GM10266 (cell line): ENCODE measurements at regions not wholly inside any gene's neighbourhood (a gene's known extent, or its start where the extent isn't known, plus 50 kb on each side); places are given as distances from the start of the nearest gene placed in this dataset.
"Not testable (repeated sequence)": the region's sequence is repeated elsewhere in the genome, so short reads cannot be mapped to it uniquely, and the experiment has no call there.

Experiments
- DNase-seq: peaks from one replicate; pipeline ENCODE4 v3.0.0; 2012; ENCODE audit errors: extremely low spot score
- CTCF ChIP-seq: IDR thresholded peaks from 2 replicates; pipeline ENCODE4 v1.5.1; 2012; ENCODE audit warnings: mild to moderate bottlenecking, low read depth; ENCODE audit not compliant: control insufficient read depth, insufficient read depth; ENCODE audit errors: missing control alignments

- no peak for TF ChIP-seq CTCF
- DNase-seq = no peak
These were observed 74.2 kb upstream of the CCL1 start for GRCh38 chr17:34437188-34437587.

GRCh38 chr17:34436607-34437006 is 73.6 kb upstream of the CCL1 start:
- no peak for TF ChIP-seq CTCF
- no peak for DNase-seq

DNA sequence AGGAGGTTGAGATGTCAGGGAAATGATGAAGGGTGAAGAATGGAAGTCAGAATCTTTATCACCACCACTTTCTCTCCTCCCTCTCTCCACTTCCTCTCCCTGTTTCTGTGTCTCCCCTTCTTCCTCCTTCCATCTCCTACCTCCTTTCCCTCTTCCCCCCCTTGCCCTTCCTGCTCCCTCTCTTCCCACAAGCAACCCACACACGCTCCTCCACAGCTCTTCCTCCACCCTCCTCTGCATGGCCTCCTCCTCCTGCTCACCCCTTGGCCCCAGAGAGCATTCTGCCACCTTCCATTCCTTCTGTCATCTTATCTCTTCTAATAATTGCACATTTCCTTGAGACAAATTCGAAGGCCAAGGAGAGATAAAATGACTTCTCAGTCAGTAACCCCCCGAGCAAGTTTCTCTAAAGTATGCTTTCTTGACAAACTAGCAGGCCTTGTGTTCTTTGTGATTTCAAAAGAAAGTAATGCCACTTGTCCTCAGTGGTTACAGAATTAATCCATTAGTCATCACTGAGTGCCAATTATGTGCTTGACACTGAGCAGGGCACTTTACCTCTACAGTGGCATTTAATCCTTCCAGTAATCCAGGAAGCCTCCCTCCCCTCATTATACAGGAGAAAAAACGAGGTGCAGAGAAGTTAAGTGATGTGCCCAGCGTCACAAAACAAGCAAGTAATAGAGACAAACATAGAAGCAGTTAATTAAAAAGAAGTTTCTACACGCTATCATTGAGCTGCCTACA is 72.3 kb upstream of the CCL1 start:
- TF ChIP-seq CTCF = no peak
- DNase-seq = no peak

- no peak for DNase-seq
- TF ChIP-seq CTCF = no peak
These were observed 71.0 kb upstream of the CCL1 start for GRCh38 chr17:34434052-34434451.

DNA sequence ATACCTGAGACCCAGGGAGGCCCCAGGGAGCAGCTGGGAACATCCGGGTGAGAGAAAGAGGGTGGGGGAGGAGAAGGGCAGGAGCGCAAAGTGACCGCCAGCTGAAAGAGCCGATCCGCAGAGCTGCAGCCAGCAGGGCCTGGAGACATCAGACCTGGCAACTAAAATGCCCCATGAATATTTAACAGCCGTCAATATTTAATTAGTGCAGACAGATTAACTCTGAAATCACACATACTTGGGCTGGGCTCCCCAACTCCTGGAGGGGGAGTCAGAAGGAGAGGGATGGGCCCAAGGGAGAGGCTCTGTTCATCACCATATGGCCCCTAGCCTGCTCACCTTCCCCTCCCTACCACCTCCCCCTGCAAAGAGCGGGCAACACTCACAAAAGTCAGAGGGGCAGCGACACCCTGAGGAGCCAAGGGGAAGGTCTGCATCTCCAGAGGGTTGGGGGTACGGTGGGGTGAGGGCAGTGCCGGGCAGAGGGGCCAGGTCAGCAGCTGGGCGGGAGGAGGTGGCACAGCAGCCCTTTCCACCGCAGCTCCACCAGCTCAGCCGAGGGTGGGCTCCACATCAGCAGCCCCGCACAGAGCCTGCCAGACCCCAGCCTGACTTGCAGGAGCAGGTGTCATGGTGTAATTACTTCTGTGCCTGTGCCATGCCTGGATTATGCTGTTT is 61.9 kb upstream of the CCL1 start:
- DNase-seq = no peak
- no peak for TF ChIP-seq CTCF

- DNase-seq = no peak
- TF ChIP-seq CTCF = no peak
These were observed 61.2 kb upstream of the CCL1 start for GRCh38 chr17:34423978-34424813.

DNA sequence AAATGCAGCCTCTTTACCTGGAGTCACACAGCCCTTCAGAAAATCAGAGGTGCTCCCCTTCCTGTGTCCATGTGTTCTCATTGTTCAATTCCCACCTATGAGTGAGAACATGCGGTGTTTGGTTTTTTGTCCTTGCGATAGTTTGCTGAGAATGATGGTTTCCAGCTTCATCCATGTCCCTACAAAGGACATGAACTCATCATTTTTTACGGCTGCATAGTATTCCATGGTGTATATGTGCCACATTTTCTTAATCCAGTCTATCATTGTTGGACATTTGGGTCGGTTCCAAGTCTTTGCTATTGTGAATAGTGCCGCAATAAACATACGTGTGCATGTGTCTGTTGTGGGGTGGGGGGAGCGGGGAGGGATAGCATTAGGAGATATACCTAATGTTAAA is 60.3 kb upstream of the CCL1 start:
- not testable (repeated sequence) for DNase-seq
